HG03066 (cell line): ENCODE measurements at regions not wholly inside any gene's neighbourhood (a gene's known extent, or its start where the extent isn't known, plus 50 kb on each side); places are given as distances from the start of the nearest gene placed in this dataset.

Source experiments
- ATAC-seq: cut with Tn5 transposase; IDR thresholded peaks from one replicate; pipeline ENCODE4 v1.9.1; 2021; ENCODE audit warnings: low read depth; ENCODE audit not compliant: unreplicated experiment

GRCh38 chr2:107282135-107282534 is 396.2 kb upstream of the ST6GAL2 start:
- no peak for ATAC-seq

GRCh38 chr2:107285621-107286299 is 399.8 kb upstream of the ST6GAL2 start:
- ATAC-seq, result no peak

GRCh38 chr2:107290041-107290440 is 404.1 kb upstream of the ST6GAL2 start:
- no peak for ATAC-seq

GRCh38 chr2:107303964-107304363 is 418.0 kb upstream of the ST6GAL2 start:
- no peak for ATAC-seq

GRCh38 chr2:107305966-107306365 is 420.0 kb upstream of the ST6GAL2 start:
- ATAC-seq, result no peak

- no peak for ATAC-seq
Observed at GRCh38 chr2:107306881-107307280, 420.9 kb upstream of the ST6GAL2 start.

GRCh38 chr2:107308835-107309234 is 422.9 kb upstream of the ST6GAL2 start:
- ATAC-seq, result no peak

- no peak for ATAC-seq
Observed at GRCh38 chr2:107312240-107312639, 426.3 kb upstream of the ST6GAL2 start.

GRCh38 chr2:107313316-107313715 is 427.3 kb upstream of the ST6GAL2 start:
- ATAC-seq, result no peak

GRCh38 chr2:107320881-107321280 is 434.9 kb upstream of the ST6GAL2 start:
- no peak for ATAC-seq

- no peak for ATAC-seq
Observed at GRCh38 chr2:107322416-107322815, 436.4 kb upstream of the ST6GAL2 start.

- no peak for ATAC-seq
Observed at GRCh38 chr2:107323946-107324565, 438.1 kb upstream of the ST6GAL2 start.

- no peak for ATAC-seq
Observed at GRCh38 chr2:107325981-107326786, 440.2 kb upstream of the ST6GAL2 start.

- no peak for ATAC-seq
Observed at GRCh38 chr2:107334306-107334705, 448.3 kb upstream of the ST6GAL2 start.

GRCh38 chr2:107336526-107336925 is 450.6 kb upstream of the ST6GAL2 start:
- no peak for ATAC-seq

GRCh38 chr2:107337209-107337898 is 451.4 kb upstream of the ST6GAL2 start:
- no peak for ATAC-seq

- no peak for ATAC-seq
Observed at GRCh38 chr2:107338059-107338458, 452.1 kb upstream of the ST6GAL2 start.

- no peak for ATAC-seq
Observed at GRCh38 chr2:107338571-107338970, 452.6 kb upstream of the ST6GAL2 start.

- ATAC-seq, result no peak
Observed at GRCh38 chr2:107340955-107341354, 455.0 kb upstream of the ST6GAL2 start.

GRCh38 chr2:107349329-107349728 is 463.4 kb upstream of the ST6GAL2 start:
- no peak for ATAC-seq

- ATAC-seq, result no peak
Observed at GRCh38 chr2:107354175-107354574, 468.2 kb upstream of the ST6GAL2 start.
